Epithelial cell of prostate (primary cell): ENCODE measurements at regions not wholly inside any gene's neighbourhood (a gene's known extent, or its start where the extent isn't known, plus 50 kb on each side); places are given as distances from the start of the nearest gene placed in this dataset.
"Not testable (repeated sequence)": the region's sequence is repeated elsewhere in the genome, so short reads cannot be mapped to it uniquely, and the experiment has no call there.

ENCODE experiments used
- DNase-seq: peaks from one replicate; pipeline ENCODE4 v3.0.0-alpha.2; 2011; ENCODE audit warnings: low read depth, low spot score
- H3K27ac ChIP-seq: fragments of 450-650 bp; 2 replicates; pipeline ENCODE4 v1.5.1; 2017; ENCODE audit warnings: mild to moderate bottlenecking

DNA sequence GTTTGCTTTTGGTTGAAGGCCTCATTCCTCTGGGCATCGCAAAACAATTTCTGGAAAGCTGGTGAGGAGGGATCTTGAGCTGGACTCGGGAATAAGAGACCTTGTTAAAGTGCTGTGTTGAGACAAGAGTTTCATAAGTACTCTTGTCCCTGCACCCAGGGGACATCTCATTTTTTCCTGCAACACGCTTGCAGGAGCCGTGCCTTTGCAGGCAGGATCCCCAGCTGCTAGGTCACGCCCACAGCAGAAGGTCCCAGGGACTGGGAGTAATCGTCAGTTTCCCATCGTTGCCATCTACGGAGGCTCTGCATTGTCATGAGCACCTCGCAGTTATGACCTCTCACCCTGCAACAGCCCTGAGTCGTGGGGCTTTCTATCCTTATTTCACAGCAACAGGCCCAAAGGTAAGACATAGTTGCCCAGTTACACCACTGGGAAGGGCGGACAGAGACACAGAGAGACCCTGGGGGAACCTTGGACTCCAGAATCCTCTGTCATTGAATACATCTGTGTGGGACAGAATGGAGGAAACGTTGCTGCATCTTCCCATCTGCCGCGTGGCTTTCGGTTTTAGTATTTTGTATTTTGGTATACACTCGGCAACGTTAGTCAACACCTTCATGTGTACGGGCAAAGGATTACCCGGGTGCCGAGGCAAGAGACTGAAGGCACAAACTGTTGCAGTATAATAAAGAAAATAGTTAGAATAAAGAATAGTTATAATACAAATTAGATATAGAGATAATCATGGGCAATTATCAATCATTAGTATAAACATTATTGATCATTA, 60.4 kb upstream of the DMRTB1 start:
- no peak overlapping the region for H3K27ac ChIP-seq
- DNase-seq: no peak

DNA sequence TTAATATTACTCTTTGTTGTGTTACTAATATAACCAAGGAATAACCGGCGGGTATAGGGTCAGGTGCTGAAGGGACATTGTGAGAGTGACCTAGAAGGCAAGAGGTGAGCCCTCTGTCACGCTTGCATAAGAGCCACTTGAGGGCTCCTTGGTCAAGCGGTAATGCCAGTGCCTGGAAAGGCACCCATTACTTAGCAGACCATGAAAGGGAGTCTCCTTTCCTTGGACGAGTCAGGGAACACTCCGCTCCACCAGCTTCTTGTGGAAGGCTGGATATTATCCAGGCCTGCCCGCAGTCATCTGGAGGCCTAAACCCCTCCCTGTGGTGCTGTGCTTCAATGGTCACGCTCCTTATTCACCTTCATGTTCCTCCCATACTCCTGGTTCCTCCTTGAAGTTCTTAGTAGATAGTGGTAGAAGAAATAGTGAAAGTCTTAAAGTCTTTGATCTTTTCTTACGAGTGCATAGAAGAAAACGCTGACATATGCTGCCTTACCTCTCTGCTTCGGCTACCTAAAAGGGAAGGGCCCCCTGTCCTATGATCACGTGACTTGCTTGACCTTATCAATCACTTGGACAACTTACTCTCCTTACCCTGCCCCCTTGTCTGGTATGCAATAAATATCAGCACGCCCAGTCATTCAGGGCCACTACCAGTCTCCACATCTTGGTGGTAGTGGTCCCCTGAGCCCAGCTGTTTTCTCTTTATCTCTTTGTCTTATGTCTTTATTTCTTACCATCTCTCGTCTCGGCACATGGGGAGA, 59.6 kb upstream of the DMRTB1 start:
- not testable (repeated sequence) for H3K27ac ChIP-seq, DNase-seq

DNA sequence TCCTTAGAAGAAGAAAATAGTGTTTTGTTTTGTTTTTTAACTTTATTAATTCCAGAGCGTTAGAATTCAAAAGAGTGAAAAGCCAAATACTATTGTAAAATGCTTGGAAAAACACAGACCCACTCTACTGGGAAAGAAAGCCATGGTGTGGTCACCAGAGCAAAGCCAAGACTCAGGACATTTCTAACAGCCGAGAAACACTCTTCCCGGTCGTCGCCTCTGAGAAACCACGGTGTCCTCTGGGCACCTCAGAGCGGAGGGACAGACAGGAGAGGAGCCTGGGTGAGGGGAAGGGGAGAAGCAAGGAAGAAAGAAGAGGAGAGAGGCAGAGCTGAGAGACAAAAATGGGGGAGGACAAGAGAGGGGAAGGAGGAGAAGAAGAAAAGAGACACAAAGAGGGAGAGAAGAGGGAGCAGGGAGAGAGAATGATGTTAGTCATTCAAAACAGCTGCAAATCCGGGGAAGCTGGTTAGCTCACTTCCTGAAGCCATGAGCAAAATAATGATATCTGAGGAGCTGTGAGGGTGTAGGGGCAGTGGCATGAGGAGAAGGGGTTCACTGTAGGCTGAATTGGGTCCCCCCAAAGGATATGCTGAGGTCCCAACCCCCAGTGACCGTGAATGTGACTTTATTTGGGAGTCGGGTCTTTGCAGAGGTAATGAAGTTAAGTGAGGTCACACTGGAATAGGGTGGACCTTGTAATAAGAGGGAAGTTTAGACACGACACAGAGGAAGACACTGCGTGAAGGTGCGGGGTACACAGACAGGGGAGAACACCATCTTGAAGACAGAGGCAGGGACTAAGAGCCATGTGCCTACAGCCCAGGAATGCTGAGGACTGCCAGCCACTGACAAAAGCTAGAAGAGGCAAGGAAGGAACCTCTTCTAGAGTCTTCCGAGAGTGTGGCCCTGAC, 58.2 kb upstream of the DMRTB1 start:
- no peak overlapping the region for H3K27ac ChIP-seq
- DNase-seq: no peak

DNA sequence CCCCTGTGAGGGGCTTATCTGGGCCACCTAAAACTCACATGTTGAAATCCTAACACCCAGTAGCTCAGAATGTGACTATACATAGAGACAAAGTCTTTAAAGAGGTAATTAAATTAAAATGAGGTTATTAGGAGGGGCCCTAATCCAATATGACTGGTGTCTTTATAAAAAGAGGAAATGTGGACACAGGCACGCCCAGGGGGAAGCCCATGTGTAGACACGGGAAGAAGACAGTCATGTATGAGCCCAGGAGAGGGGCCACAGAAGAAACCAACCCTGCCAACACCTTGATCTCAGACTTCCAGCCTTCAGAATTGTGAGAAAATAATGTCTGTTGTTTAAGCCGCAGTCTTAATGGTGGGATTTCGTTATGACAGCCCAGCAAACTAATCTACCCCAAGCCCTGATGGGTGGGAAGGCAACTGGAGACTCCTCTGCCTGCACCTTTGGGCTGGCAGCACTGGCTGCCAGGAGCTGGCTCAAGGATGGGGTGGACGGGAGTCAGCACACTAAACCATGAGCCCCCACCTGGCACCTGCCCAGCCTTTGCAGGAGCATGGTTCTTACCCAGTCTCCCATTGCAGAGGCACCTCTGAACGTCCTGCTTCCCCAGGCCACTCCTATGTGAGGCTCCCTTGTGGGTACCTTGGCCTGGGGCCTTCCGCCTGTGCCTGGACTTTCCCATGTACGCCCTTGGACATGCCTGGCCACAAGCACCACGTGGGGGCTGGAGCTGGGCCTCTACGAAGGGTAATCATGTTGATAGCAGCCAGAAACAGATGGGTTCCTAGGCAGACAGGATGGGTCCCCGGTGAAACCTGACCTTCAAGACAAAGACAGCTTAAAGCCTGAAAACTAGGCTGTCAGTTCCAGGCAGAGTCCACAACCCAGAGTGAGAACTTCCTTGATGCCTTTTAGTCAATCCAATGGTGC, 57.1 kb upstream of the DMRTB1 start:
- H3K27ac ChIP-seq: no peak overlapping the region
- no peak for DNase-seq

DNA sequence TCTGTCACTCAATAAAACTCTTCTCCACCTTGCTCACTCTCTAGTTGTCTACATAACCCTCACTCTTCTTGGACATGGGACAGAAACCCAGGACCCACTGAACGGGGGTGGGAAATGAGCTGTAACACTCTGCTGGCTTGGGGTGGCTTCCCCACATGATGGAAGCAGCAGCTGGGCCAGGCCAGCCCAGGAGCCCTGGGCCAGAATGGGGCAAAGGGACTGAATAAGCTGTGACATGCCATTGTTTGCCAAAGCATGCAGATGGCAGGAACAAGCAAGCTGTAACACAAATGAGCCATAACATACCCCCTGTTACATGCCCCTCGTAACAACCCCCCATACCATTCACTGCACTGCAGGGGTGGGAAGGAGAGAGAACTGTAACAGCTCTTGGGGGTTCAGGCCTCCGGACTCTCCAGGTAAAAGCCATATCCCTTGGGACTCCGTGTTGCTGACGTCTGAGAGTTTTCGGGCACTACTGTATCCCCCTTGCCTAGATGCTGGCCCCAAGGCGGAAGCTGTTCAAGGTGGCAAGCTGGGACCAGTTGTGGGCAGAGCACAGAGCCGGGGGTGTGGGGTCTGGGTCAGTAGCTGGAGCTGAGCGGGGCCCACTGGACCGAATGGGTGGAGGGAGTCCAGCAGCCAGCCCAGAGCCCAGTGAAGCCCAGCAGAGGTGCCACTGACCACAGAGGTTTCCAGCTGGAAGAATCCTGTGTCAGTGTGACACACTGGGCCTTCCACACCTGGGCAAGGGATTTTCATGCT, 56.1 kb upstream of the DMRTB1 start:
- no peak for DNase-seq
- no peak overlapping the region for H3K27ac ChIP-seq

DNA sequence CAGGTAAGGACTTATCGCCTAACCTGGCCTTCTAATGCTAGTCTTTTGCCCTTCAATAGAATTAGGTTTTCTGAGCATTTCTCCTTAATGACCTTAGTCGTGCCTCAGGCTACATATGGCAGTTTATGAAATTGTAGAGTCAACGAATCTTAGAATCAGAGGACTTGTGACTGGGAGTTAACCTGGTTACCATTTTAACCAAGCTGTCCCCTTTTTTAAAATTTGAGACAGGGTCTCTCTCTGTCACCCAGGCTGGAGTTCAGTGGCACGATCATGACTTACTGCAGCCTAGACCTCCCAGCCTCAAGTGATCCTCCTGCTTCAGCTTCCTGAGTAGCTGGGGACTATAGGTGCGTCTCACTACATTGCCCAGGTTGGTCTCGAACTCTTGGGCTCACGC, 53.5 kb upstream of the DMRTB1 start:
- no peak for DNase-seq
- H3K27ac ChIP-seq: no peak overlapping the region

DNA sequence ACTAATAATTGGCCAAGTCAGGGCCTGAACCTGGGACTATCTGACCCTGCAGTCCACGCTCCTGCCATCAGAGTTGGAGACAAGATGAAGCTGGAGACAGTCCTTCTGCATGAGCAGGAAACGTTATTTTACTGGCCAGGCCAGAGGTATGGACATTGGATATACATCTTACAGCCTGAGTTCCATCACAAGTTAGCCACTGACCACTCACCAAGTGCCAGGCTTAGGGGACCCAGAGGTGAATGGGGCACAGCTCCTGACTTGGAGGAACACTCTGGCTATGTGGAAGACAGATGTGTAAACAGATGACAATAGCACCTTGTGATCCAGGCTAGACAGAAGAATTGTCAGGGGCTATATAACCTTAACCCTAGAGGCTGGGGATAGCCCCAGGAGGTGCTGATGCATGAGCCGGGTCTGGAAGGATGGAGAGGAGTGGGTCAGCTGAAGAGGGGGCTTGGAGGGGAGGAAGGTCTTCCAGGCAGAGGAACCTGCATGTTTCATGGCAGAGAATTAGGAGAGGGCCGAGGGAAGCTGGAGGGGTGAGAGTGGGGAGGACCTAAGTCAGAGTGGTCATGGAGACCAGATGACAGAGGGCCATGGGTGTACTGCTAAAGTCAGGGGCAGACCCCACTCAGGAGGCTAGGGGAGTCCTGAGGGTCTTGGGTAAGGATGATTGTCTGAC, 52.5 kb upstream of the DMRTB1 start:
- no peak overlapping the region for H3K27ac ChIP-seq
- no peak for DNase-seq

DNA sequence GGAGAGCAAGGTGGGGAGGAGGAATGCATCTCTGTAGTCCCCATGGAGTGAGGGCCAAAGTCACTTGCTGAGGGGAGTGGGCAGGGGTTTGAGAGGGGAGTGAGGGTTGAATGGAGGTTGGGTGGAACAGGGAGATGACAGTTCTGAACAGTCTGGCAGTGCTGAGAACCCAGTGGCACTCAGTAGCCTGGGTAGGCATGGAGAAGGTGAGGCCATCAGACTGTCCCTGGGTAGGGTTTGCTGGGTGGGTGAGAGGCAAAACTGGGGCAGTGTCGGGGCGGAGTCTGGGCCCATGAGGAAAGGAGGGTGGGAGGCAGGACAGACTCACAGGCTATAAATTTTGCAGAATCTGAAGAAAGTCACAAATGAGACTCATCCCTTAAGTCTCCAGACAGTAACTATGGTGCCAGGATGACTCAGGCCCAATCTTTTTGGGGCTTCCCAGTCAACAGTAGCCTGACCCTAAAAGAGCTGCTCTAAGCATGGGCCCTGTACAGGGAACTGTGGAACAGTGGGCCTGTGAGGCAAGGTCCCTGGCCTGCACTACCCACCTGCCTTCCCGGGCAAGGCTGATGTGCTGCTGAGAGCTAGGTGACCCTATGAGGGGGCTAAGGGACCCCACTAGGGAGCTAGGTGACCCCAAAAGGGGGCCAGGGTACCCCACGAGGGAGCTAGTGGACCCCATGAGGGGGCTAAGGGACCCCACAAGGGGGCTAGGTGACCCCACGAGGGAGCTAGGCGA, 51.0 kb upstream of the DMRTB1 start:
- no peak for DNase-seq
- no peak overlapping the region for H3K27ac ChIP-seq

DNA sequence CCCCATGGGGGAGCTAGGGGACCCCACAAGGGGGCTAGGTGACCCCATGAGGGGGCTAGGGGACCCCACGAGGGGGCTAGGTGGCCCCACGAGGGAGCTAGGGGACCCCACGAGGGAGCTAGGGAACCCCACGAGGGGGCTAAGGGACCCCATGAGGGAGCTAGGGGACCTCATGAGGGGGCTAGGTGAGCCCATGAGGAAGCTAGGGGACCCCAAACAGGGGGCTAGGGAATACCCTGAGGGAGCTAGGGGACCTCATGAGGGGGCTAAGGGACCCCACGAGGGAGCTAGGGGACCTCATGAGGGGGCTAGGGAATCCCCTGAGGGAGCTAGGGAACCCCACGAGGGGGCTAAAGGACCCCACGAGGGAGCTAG, 50.5 kb upstream of the DMRTB1 start:
- H3K27ac ChIP-seq: no peak overlapping the region
- DNase-seq: no peak

DNA sequence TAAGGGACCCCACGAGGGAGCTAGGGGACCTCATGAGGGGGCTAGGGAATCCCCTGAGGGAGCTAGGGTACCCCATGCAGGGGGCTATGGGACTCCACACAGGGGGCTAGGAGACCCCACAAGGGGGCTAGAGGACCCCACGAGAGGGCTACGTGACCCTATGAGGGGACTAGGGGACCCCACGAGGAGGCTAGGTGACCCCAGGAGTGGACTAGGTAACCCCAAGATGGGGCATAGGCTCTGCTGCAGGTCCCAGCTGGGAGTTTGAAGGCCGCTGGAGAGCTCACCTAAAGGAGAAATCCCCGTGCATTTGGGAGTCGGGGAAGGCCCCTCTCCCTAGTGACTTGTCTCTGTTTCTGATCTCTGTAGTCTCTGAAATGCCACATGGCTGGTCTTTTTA, 50.0 kb upstream of the DMRTB1 start:
- no peak overlapping the region for H3K27ac ChIP-seq
- no peak for DNase-seq
